ENCODE measurements at regions not wholly inside any gene's neighbourhood (a gene's known extent, or its start where the extent isn't known, plus 50 kb on each side); places are given as distances from the start of the nearest gene placed in this dataset.
A peak's percentile ranks its signal among the peaks of the same experiment; 100 is the strongest.

- no peaks in the 10 kb centered on the region for H3K4me1 ChIP-seq (ENCODE audit: control insufficient read depth, extremely low read depth, insufficient read depth, low read length)
- no peak overlapping the region for H3K9ac ChIP-seq (ENCODE audit: insufficient read depth, low read length)
- H2AFZ ChIP-seq (ENCODE audit: low read length): no peak overlapping the region
- peak in 1 of 2 donors; percentile 75 for DNase-seq (ENCODE audit: low read depth in 2 of 2)
- H3K4me2 ChIP-seq (ENCODE audit: extremely low read depth, insufficient read depth, low read length): no peak overlapping the region
- no peaks in the 10 kb centered on the region for H3K79me2 ChIP-seq (ENCODE audit: control insufficient read depth, insufficient read depth, low read length)
- TF ChIP-seq CTCF (conservative IDR thresholded peaks at IDR 0.05 in 1 of 2, IDR thresholded peaks at IDR 0.05 in 1 of 2; ENCODE audit: low read depth in 1 of 2, low read length in 2 of 2): no peak
- TF ChIP-seq EZH2 (IDR thresholded peaks at IDR 0.05; ENCODE audit: low read length, missing control alignments): no peak
- no peaks in the 10 kb centered on the region for H4K20me1 ChIP-seq (ENCODE audit: control insufficient read depth, extremely low read depth, insufficient read depth, low read length)
- H3K9me3 ChIP-seq (ENCODE audit: control insufficient read depth, insufficient read depth, low read depth, low read length): no peaks in the 10 kb centered on the region
- H3K4me3 ChIP-seq (replicated peaks in 1 of 4; ENCODE audit: control extremely low read depth in 1 of 4, insufficient read depth in 1 of 4, low read depth in 3 of 4, low read length in 4 of 4): no peak overlapping the region
- no peaks in the 10 kb centered on the region for H3K27me3 ChIP-seq (ENCODE audit: control insufficient read depth, insufficient read depth, low read length)
- no peaks in the 10 kb centered on the region for H3K36me3 ChIP-seq (ENCODE audit: control insufficient read depth, insufficient read depth, low read length)
- no peak overlapping the region for H3K27ac ChIP-seq (ENCODE audit: insufficient read depth, low read length)
Measured at GRCh38 chr18:25594351-25594750, 242.4 kb upstream of the ZNF521 start.

GRCh38 chr18:25592804-25593360 is 240.9 kb upstream of the ZNF521 start:
- no peaks in the 10 kb centered on the region for H3K27me3 ChIP-seq (ENCODE audit: control insufficient read depth, insufficient read depth, low read length)
- H3K9ac ChIP-seq (ENCODE audit: insufficient read depth, low read length): no peak overlapping the region
- H3K4me3 ChIP-seq (replicated peaks in 1 of 4; ENCODE audit: control extremely low read depth in 1 of 4, insufficient read depth in 1 of 4, low read depth in 3 of 4, low read length in 4 of 4): no peak overlapping the region
- no peak overlapping the region for H3K4me2 ChIP-seq (ENCODE audit: extremely low read depth, insufficient read depth, low read length)
- H3K4me1 ChIP-seq (ENCODE audit: control insufficient read depth, extremely low read depth, insufficient read depth, low read length): no peaks in the 10 kb centered on the region
- H3K79me2 ChIP-seq (ENCODE audit: control insufficient read depth, insufficient read depth, low read length): no peaks in the 10 kb centered on the region
- no peak for TF ChIP-seq EZH2 (IDR thresholded peaks at IDR 0.05; ENCODE audit: low read length, missing control alignments)
- TF ChIP-seq CTCF (conservative IDR thresholded peaks at IDR 0.05 in 1 of 2, IDR thresholded peaks at IDR 0.05 in 1 of 2; ENCODE audit: low read depth in 1 of 2, low read length in 2 of 2): no peak
- no peaks in the 10 kb centered on the region for H3K9me3 ChIP-seq (ENCODE audit: control insufficient read depth, insufficient read depth, low read depth, low read length)
- H3K36me3 ChIP-seq (ENCODE audit: control insufficient read depth, insufficient read depth, low read length): no peaks in the 10 kb centered on the region
- no peaks in the 10 kb centered on the region for H4K20me1 ChIP-seq (ENCODE audit: control insufficient read depth, extremely low read depth, insufficient read depth, low read length)
- DNase-seq (ENCODE audit: low read depth in 2 of 2): no peak
- no peak overlapping the region for H3K27ac ChIP-seq (ENCODE audit: insufficient read depth, low read length)
- no peak overlapping the region for H2AFZ ChIP-seq (ENCODE audit: low read length)

- no peak for TF ChIP-seq EZH2 (IDR thresholded peaks at IDR 0.05; ENCODE audit: low read length, missing control alignments)
- no peak for TF ChIP-seq CTCF (conservative IDR thresholded peaks at IDR 0.05 in 1 of 2, IDR thresholded peaks at IDR 0.05 in 1 of 2; ENCODE audit: low read depth in 1 of 2, low read length in 2 of 2)
- no peak for DNase-seq (ENCODE audit: low read depth in 2 of 2)
- Histone ChIP-seq H3K27ac (ENCODE audit: insufficient read depth, low read length) (no peak overlapping the region), H3K9ac (ENCODE audit: insufficient read depth, low read length) (no peak overlapping the region), H3K4me1 (ENCODE audit: control insufficient read depth, extremely low read depth, insufficient read depth, low read length) (no peaks in the 10 kb centered on the region), H3K4me3 (replicated peaks in 1 of 4; ENCODE audit: control extremely low read depth in 1 of 4, insufficient read depth in 1 of 4, low read depth in 3 of 4, low read length in 4 of 4) (no peak overlapping the region), H3K9me3 (ENCODE audit: control insufficient read depth, insufficient read depth, low read depth, low read length) (no peaks in the 10 kb centered on the region), H3K36me3 (ENCODE audit: control insufficient read depth, insufficient read depth, low read length) (no peaks in the 10 kb centered on the region), H3K79me2 (ENCODE audit: control insufficient read depth, insufficient read depth, low read length) (no peaks in the 10 kb centered on the region), H3K27me3 (ENCODE audit: control insufficient read depth, insufficient read depth, low read length) (no peaks in the 10 kb centered on the region), H2AFZ (ENCODE audit: low read length) (no peak overlapping the region), H3K4me2 (ENCODE audit: extremely low read depth, insufficient read depth, low read length) (no peak overlapping the region), H4K20me1 (ENCODE audit: control insufficient read depth, extremely low read depth, insufficient read depth, low read length) (no peaks in the 10 kb centered on the region)
Measured at GRCh38 chr18:25590456-25590855, 238.5 kb upstream of the ZNF521 start.
